ENCODE measurements at regions not wholly inside any gene's neighbourhood (a gene's known extent, or its start where the extent isn't known, plus 50 kb on each side); places are given as distances from the start of the nearest gene placed in this dataset.

DNA sequence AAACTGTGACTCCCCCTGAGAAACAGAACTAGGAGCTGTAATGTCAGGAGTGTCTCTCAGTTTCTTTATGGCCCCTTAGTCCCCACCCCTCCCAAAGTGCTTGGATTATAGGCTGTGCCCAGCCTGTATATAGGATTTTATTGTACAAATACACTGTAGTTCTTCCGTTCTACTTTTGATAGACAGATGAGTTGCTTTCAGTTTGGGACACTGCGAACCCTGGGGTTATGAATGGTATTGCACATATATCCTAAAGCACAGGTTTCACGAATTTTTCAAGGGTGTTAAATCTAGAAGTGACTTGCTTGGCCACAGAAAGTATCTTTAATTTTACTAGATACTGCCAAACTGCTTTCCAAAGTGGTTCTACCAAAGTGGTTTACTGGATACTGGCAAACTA is 152.9 kb upstream of the ATXN1 start:
- TF ChIP-seq CTCF (IDR thresholded peaks at IDR 0.05) (no peak), POLR2A (IDR thresholded peaks at IDR 0.05) (no peak)

Data from adrenal gland (tissue), 5 donors.